IMR-90 (cell line): ENCODE measurements at regions not wholly inside any gene's neighbourhood (a gene's known extent, or its start where the extent isn't known, plus 50 kb on each side); places are given as distances from the start of the nearest gene placed in this dataset.

ENCODE experiments used
- ATAC-seq: fragments of 200-7000 bp; cut with Tn5 transposase; 2 replicates; pipeline ENCODE4 v1.9.1; 2020; ENCODE audit warnings: low read depth, mild to moderate bottlenecking, moderate library complexity
- BruUV-seq: library from RNA; stranded (reverse); fragments of 400-500 nt; replicated peaks from 2 replicates; lab custom pipeline; 2021; lab: Mats Ljungman, UMichigan
- CTCF ChIA-PET: fragments of 300-600 bp; formaldehyde crosslinking; extraction: SDS; loops from one replicate; lab custom pipeline; 2021; ENCODE audit warnings: antibody characterized with exemption; lab: Yijun Ruan, JAX
- POLR2A ChIA-PET: fragments of 300-600 bp; sonication (Branson Sonifier 250); formaldehyde crosslinking; loops from one replicate; lab custom pipeline; 2022; ENCODE audit warnings: antibody characterized with exemption; ENCODE audit not compliant: unreplicated experiment; lab: Charles Lee
- DNase-seq: peaks from one replicate; pipeline ENCODE4 v3.0.0; 2013
- H2AFZ ChIP-seq: replicated peaks from 2 replicates; pipeline ENCODE3; 2013; ENCODE audit warnings: low read length, mild to moderate bottlenecking; ENCODE audit not compliant: poor library complexity
- H2AK5ac ChIP-seq: 2 replicates; pipeline ENCODE4 v1.6.1; 2013; ENCODE audit warnings: low read depth, low read length, inconsistent platforms
- H2AK9ac ChIP-seq: replicated peaks from 2 replicates; pipeline ENCODE3; 2013; ENCODE audit warnings: mild to moderate bottlenecking, low read depth, low read length, moderate library complexity; ENCODE audit not compliant: poor library complexity
- H2BK120ac ChIP-seq: 2 replicates; pipeline ENCODE4 v1.6.1; 2013; ENCODE audit warnings: low read depth, low read length, inconsistent platforms
- H2BK15ac ChIP-seq: 3 replicates; pipeline ENCODE4 v1.6.1; 2013; ENCODE audit warnings: low read depth, low read length, inconsistent platforms
- H2BK20ac ChIP-seq: 2 replicates; pipeline ENCODE4 v1.6.1; 2013; ENCODE audit warnings: low read depth, mild to moderate bottlenecking, inconsistent platforms, low read length, moderate library complexity
- H2BK5ac ChIP-seq: 2 replicates; pipeline ENCODE4 v1.6.1; 2013; ENCODE audit warnings: mild to moderate bottlenecking, low read depth, low read length, inconsistent platforms; ENCODE audit not compliant: poor library complexity, severe bottlenecking
- H3K14ac ChIP-seq: replicated peaks from 2 replicates; pipeline ENCODE4 v1.6.1; 2013; ENCODE audit warnings: low read depth, low read length, inconsistent platforms
- H3K18ac ChIP-seq: 2 replicates; pipeline ENCODE4 v1.6.1; 2013; ENCODE audit warnings: low read depth, low read length, control low read depth
- H3K23ac ChIP-seq: 2 replicates; pipeline ENCODE4 v1.6.1; 2013; ENCODE audit warnings: low read depth, low read length, inconsistent platforms
- H3K27ac ChIP-seq: 2 replicates; pipeline ENCODE4 v1.5.1; 2013; ENCODE audit warnings: mild to moderate bottlenecking, control low read depth, low read length; ENCODE audit not compliant: insufficient read depth
- H3K27me3 ChIP-seq: 2 replicates; pipeline ENCODE4 v1.6.1; 2013; ENCODE audit warnings: low read length; ENCODE audit not compliant: control insufficient read depth, insufficient read depth
- H3K36me3 ChIP-seq: 2 replicates; pipeline ENCODE4 v1.6.1; 2013; ENCODE audit warnings: low read length, mixed read lengths; ENCODE audit not compliant: control insufficient read depth, insufficient read depth
- H3K4ac ChIP-seq: 2 replicates; pipeline ENCODE4 v1.6.1; 2013; ENCODE audit warnings: low read depth, low read length, inconsistent platforms
- H3K4me1 ChIP-seq: 2 replicates; pipeline ENCODE4 v1.6.1; 2013; ENCODE audit warnings: low read length, mixed read lengths; ENCODE audit not compliant: control insufficient read depth, insufficient read depth
- H3K4me2 ChIP-seq: 2 replicates; pipeline ENCODE4 v1.6.1; 2013; ENCODE audit warnings: low read depth, mild to moderate bottlenecking, control low read depth, low read length, moderate library complexity
- H3K4me3 ChIP-seq: 2 replicates; pipeline ENCODE4 v1.5.1; 2013; ENCODE audit warnings: low read depth, mild to moderate bottlenecking, control low read depth, low read length, moderate library complexity; ENCODE audit not compliant: insufficient read depth
- H3K56ac ChIP-seq: 2 replicates; pipeline ENCODE4 v1.6.1; 2013; ENCODE audit warnings: low read length, inconsistent platforms; ENCODE audit not compliant: insufficient read depth; ENCODE audit errors: extremely low read depth
- H3K79me1 ChIP-seq, 2 experiments: 2 replicates each; pipeline ENCODE4 v1.6.1; 2013; ENCODE audit warnings: low read length in 2 of 2, inconsistent platforms in 1 of 2, low read depth in 1 of 2
- H3K9ac ChIP-seq: 2 replicates; pipeline ENCODE4 v1.6.1; 2013; ENCODE audit warnings: low read depth, low read length, control low read depth
- H3K9me1 ChIP-seq: 2 replicates; pipeline ENCODE4 v1.6.1; 2013; ENCODE audit warnings: low read length, inconsistent platforms; ENCODE audit not compliant: insufficient read depth
- H3K9me3 ChIP-seq: 2 replicates; pipeline ENCODE4 v1.6.1; 2013; ENCODE audit warnings: low read length; ENCODE audit not compliant: control insufficient read depth, insufficient read depth
- H4K20me1 ChIP-seq: 2 replicates; pipeline ENCODE4 v1.6.1; 2013; ENCODE audit warnings: low read length, inconsistent platforms; ENCODE audit not compliant: insufficient read depth
- H4K5ac ChIP-seq: 2 replicates; pipeline ENCODE4 v1.6.1; 2013; ENCODE audit warnings: mild to moderate bottlenecking, low read depth, low read length, control low read depth
- H4K8ac ChIP-seq, 2 experiments: 2 replicates each; pipeline ENCODE4 v1.6.1; 2013; ENCODE audit warnings: low read depth in 2 of 2, low read length in 2 of 2, control low read depth in 1 of 2, inconsistent platforms in 1 of 2
- H4K91ac ChIP-seq: 2 replicates; pipeline ENCODE4 v1.6.1; 2013; ENCODE audit warnings: low read depth, low read length, inconsistent platforms; ENCODE audit not compliant: insufficient read depth
- BHLHE40 ChIP-seq: fragments of 150-350 bp; IDR thresholded peaks from 2 replicates; pipeline ENCODE4 v1.6.1; 2016; ENCODE audit warnings: mild to moderate bottlenecking, low read depth, low read length
- CEBPB ChIP-seq: IDR thresholded peaks from 2 replicates; pipeline ENCODE4 v1.6.1; 2012; ENCODE audit warnings: low read depth, low read length, improper control_type of control experiment
- CHD1 ChIP-seq: IDR thresholded peaks from 2 replicates; pipeline ENCODE4 v1.6.1; 2012; ENCODE audit warnings: low read depth, low read length, improper control_type of control experiment
- CTCF ChIP-seq: conservative IDR thresholded peaks from 2 replicates; pipeline ENCODE4 v1.5.1; 2012; ENCODE audit warnings: mild to moderate bottlenecking, low read depth, low read length, improper control_type of control experiment
- ELK1 ChIP-seq: fragments of 150-350 bp; IDR thresholded peaks from 2 replicates; pipeline ENCODE4 v1.6.1; 2016; ENCODE audit warnings: low read depth, mild to moderate bottlenecking, low read length, moderate library complexity, borderline replicate concordance
- FOS ChIP-seq: fragments of 150-350 bp; IDR thresholded peaks from 2 replicates; pipeline ENCODE4 v1.6.1; 2016; ENCODE audit warnings: low read depth, low read length
- MAFK ChIP-seq: IDR thresholded peaks from 2 replicates; pipeline ENCODE4 v1.6.1; 2012; ENCODE audit warnings: low read depth, low read length, improper control_type of control experiment
- MAZ ChIP-seq: IDR thresholded peaks from 2 replicates; pipeline ENCODE4 v1.6.1; 2012; ENCODE audit warnings: low read depth, mild to moderate bottlenecking, low read length, improper control_type of control experiment, moderate library complexity, borderline replicate concordance
- MXI1 ChIP-seq: IDR thresholded peaks from 2 replicates; pipeline ENCODE4 v1.6.1; 2012; ENCODE audit warnings: low read depth, mild to moderate bottlenecking, low read length, moderate library complexity, borderline replicate concordance
- NFE2L2 ChIP-seq: fragments of 150-350 bp; IDR thresholded peaks from 2 replicates; pipeline ENCODE4 v1.6.1; 2016; ENCODE audit warnings: low read depth, mild to moderate bottlenecking, low read length
- POLR2A ChIP-seq: IDR thresholded peaks from 2 replicates; pipeline ENCODE4 v1.6.1; 2012; ENCODE audit warnings: mild to moderate bottlenecking, low read depth, low read length
- RAD21 ChIP-seq: IDR thresholded peaks from 2 replicates; pipeline ENCODE4 v1.6.1; 2012; ENCODE audit warnings: low read length, improper control_type of control experiment
- RCOR1 ChIP-seq: IDR thresholded peaks from 2 replicates; pipeline ENCODE4 v1.6.1; 2012; ENCODE audit warnings: mild to moderate bottlenecking, low read length, improper control_type of control experiment; ENCODE audit not compliant: insufficient replicate concordance
- RFX5 ChIP-seq: IDR thresholded peaks from 2 replicates; pipeline ENCODE4 v1.8.0; 2012; ENCODE audit warnings: low read depth, mild to moderate bottlenecking, low read length, moderate library complexity
- SMC3 ChIP-seq: fragments of 150-350 bp; IDR thresholded peaks from 2 replicates; pipeline ENCODE4 v1.6.1; 2016; ENCODE audit warnings: low read depth, mild to moderate bottlenecking, antibody characterized with exemption, low read length, moderate library complexity
- USF2 ChIP-seq: fragments of 150-350 bp; IDR thresholded peaks from 2 replicates; pipeline ENCODE4 v1.6.1; 2017; ENCODE audit warnings: mild to moderate bottlenecking, antibody characterized with exemption, low read length, low read depth
- WGBS, 2 experiments: methylation state at CpG; one replicate each; pipeline versions ENCODE4 v1.1.5 to v1.1.7; 2013; ENCODE audit warnings: missing lambda C conversion rate in 2 of 2; ENCODE audit not compliant: insufficient read length in 1 of 2; ENCODE audit errors: extremely low coverage in 2 of 2; 5-methylcytosine and 5-hydroxymethylcytosine counted together
- dilution Hi-C: fragments of 300-500 bp; cut with HindIII; formaldehyde crosslinking; loops from one replicate; pipeline ENCODE4 v1.14.3; 2018; ENCODE audit warnings: low sequenced_read_pairs; ENCODE audit not compliant: unreplicated experiment
- in situ Hi-C: fragments of 300-500 bp; cut with MboI; formaldehyde crosslinking; loops from 3 replicates; pipeline ENCODE4 v1.14.3; 2019; ENCODE audit warnings: low sequenced_read_pairs, inconsistent platforms, mixed read lengths
- intact Hi-C: fragments of 100-400 bp; cut with micrococcal nuclease; formaldehyde crosslinking; loops from 2 replicates; pipeline ENCODE4 v1.10.0; 2022

GRCh38 chr1:60637651-60638050, 444.7 kb upstream of the NFIA start:
- no peak overlapping the region for H2BK5ac ChIP-seq
- no peak overlapping the region for H2AK9ac ChIP-seq
- ATAC-seq (no peak), DNase-seq (no peak)
- no peak overlapping the region for H3K18ac ChIP-seq
- H4K91ac ChIP-seq: no peak overlapping the region
- H3K9me1 ChIP-seq: no peaks in the 10 kb centered on the region
- no peak overlapping the region for H3K4me3 ChIP-seq
- H2AFZ ChIP-seq: no peak overlapping the region
- POLR2A ChIA-PET: no interaction called here
- in situ Hi-C loops: no loop called here
- H3K79me1 ChIP-seq: no peaks in the 10 kb centered on the region
- H3K4me1 ChIP-seq: no peaks in the 10 kb centered on the region
- no peaks in the 10 kb centered on the region for H3K27me3 ChIP-seq
- no peak overlapping the region for H4K5ac ChIP-seq
- dilution Hi-C loops: no loop called here
- H3K4me2 ChIP-seq: no peak overlapping the region
- intact Hi-C loops: no loop called here
- H2AK5ac ChIP-seq: no peak overlapping the region
- CTCF ChIA-PET: no interaction called here
- H3K4ac ChIP-seq: no peak overlapping the region
- H3K56ac ChIP-seq: no peak overlapping the region
- BruUV-seq: no TSS peak
- H2BK120ac ChIP-seq: no peak overlapping the region
- H3K36me3 ChIP-seq: no peaks in the 10 kb centered on the region
- no CpG with 5 or more reads among the region's 1 CpG for WGBS, 2 experiments
- H4K20me1 ChIP-seq: no peaks in the 10 kb centered on the region
- H4K8ac ChIP-seq: no peak overlapping the region
- TF ChIP-seq CEBPB: no peak
- no peak for TF ChIP-seq RAD21
- no peak for TF ChIP-seq CHD1
- TF ChIP-seq RCOR1: no peak
- TF ChIP-seq MXI1: no peak
- no peak for TF ChIP-seq SMC3
- no peak for TF ChIP-seq MAZ
- TF ChIP-seq BHLHE40: no peak
- TF ChIP-seq RFX5: no peak
- no peak for TF ChIP-seq FOS
- no peak for TF ChIP-seq MAFK
- TF ChIP-seq USF2: no peak
- TF ChIP-seq CTCF: no peak
- no peak for TF ChIP-seq ELK1
- no peak for TF ChIP-seq NFE2L2
- no peak for TF ChIP-seq POLR2A
- no peak overlapping the region for H3K23ac ChIP-seq
- no peak overlapping the region for H2BK15ac ChIP-seq
- no peak overlapping the region for H3K27ac ChIP-seq
- H3K9ac ChIP-seq: no peak overlapping the region
- H2BK20ac ChIP-seq: no peak overlapping the region
- H3K14ac ChIP-seq: no peak overlapping the region
- peaks cover 10% of the 10 kb centered on the region for H3K9me3 ChIP-seq
